Stimulated activated CD4-positive, alpha-beta T cell treated with anti-CD3 and anti-CD28 coated beads, Interleukin-15, amount 100 ng/mL, for 24 hours (primary cell): ENCODE measurements at regions not wholly inside any gene's neighbourhood (a gene's known extent, or its start where the extent isn't known, plus 50 kb on each side); places are given as distances from the start of the nearest gene placed in this dataset.

Experiments used
- DNase-seq: peaks from one replicate; pipeline ENCODE4 v3.0.0-alpha.2; 2020

DNA sequence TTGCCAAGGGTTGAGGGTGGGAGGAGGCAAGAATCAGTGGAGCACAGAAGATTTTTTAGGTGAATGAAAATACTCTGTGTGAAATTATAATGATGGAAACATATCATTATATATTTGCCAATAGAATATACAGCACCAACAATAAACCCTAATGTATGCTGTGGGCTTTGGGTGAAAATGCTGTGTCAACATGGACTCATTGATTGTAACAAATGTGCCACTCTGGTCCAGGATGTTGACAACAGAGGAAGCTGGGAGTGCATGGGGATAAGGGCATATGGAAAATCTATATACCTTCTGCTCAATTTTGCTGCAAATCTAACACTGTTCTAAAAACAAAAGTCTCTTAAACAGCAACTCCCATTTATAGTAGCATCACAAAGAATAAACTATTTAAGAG, 114.3 kb downstream of the LYZL1 start:
- DNase-seq, result no peak

DNA sequence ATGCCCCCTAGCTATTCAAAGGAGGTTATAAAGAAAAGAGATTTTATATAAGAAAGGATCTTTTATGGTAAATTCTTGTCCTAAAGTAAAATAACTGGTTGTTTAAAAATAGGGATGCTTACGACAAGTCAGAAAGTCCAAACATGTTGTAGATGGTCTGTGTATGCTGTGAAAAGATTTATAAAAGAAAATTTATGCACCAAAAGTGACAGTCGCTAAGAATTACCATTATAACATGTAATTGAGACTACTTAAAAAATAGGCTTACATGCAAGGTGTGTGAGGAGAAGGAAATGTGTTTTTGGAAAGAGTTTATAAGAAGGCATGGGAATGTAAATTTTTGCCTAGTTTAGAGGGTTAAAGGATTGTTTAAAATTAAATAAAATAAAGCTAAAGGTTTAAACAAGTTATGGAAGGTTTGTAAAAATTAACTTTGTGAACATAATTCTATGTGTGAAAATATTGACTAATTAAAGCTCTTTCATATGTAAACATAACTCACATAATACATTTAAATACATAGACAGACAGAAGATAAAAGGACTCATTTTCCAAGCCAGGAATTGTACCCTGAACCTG, 118.5 kb downstream of the LYZL1 start:
- no peak for DNase-seq
